ENCODE measurements at regions not wholly inside any gene's neighbourhood (a gene's known extent, or its start where the extent isn't known, plus 50 kb on each side); places are given as distances from the start of the nearest gene placed in this dataset.

GRCh38 chr14:61226015-61226654 lies 55.0 kb downstream of the TMEM30B start:
- Histone ChIP-seq H3K27ac (ENCODE audit: low read depth, low read length) (no peak overlapping the region), H3K36me3 (ENCODE audit: control insufficient read depth, insufficient read depth, low read length) (no peaks in the 10 kb centered on the region), H3K4me1 (ENCODE audit: control insufficient read depth, insufficient read depth, low read length) (peaks cover 6% of the 10 kb centered on the region; the same call in 1 of the 2 replicates), H3K27me3 (ENCODE audit: control insufficient read depth, insufficient read depth, low read length) (no peaks in the 10 kb centered on the region), H3K9ac (ENCODE audit: low read length) (no peak overlapping the region), H3K9me3 (ENCODE audit: control insufficient read depth, insufficient read depth, low read depth, low read length) (no peaks in the 10 kb centered on the region), H3K4me3 (ENCODE audit: low read depth, low read length) (no peak overlapping the region)

GRCh38 chr14:61225344-61225743 lies 55.8 kb downstream of the TMEM30B start:
- Histone ChIP-seq H3K36me3 (ENCODE audit: control insufficient read depth, insufficient read depth, low read length) (no peaks in the 10 kb centered on the region), H3K4me3 (ENCODE audit: low read depth, low read length) (no peak overlapping the region), H3K27ac (ENCODE audit: low read depth, low read length) (no peak overlapping the region), H3K9ac (ENCODE audit: low read length) (no peak overlapping the region), H3K27me3 (ENCODE audit: control insufficient read depth, insufficient read depth, low read length) (no peaks in the 10 kb centered on the region), H3K4me1 (ENCODE audit: control insufficient read depth, insufficient read depth, low read length) (peaks cover 6% of the 10 kb centered on the region; the same call in 1 of the 2 replicates), H3K9me3 (ENCODE audit: control insufficient read depth, insufficient read depth, low read depth, low read length) (no peaks in the 10 kb centered on the region)

GRCh38 chr14:61223552-61223951 lies 57.6 kb downstream of the TMEM30B start:
- peaks cover 4% of the 10 kb centered on the region for H3K4me1 ChIP-seq (ENCODE audit: control insufficient read depth, insufficient read depth, low read length)
- H3K27ac ChIP-seq (ENCODE audit: low read depth, low read length), result no peak overlapping the region
- no peak overlapping the region for H3K9ac ChIP-seq (ENCODE audit: low read length)
- no peak overlapping the region for H3K4me3 ChIP-seq (ENCODE audit: low read depth, low read length)
- no peaks in the 10 kb centered on the region for H3K9me3 ChIP-seq (ENCODE audit: control insufficient read depth, insufficient read depth, low read depth, low read length)
- H3K27me3 ChIP-seq (ENCODE audit: control insufficient read depth, insufficient read depth, low read length), result no peaks in the 10 kb centered on the region
- no peaks in the 10 kb centered on the region for H3K36me3 ChIP-seq (ENCODE audit: control insufficient read depth, insufficient read depth, low read length)

DNA sequence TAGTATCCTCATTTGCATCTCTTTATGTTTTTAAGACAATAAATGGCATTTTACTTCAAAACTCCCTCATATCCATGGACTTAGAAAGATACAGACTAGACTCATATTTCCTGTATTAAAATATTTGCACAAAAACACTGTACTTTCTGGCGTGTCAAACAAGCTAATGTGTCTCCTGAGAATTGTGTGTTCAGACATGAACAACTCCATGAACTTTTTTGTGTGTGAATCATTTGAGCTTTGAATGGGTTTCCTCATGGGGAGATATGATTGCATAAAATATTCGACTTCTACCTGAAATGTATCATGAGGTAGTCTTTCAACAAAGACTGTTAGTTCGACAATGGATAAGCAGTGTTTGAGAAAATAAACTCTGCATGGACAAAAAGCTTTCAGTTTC lies 58.8 kb downstream of the TMEM30B start:
- no peak overlapping the region for H3K9ac ChIP-seq (ENCODE audit: low read length)
- H3K27me3 ChIP-seq (ENCODE audit: control insufficient read depth, insufficient read depth, low read length), result no peaks in the 10 kb centered on the region
- peaks cover 6% of the 10 kb centered on the region for H3K4me1 ChIP-seq (ENCODE audit: control insufficient read depth, insufficient read depth, low read length)
- no peaks in the 10 kb centered on the region for H3K9me3 ChIP-seq (ENCODE audit: control insufficient read depth, insufficient read depth, low read depth, low read length)
- H3K27ac ChIP-seq (ENCODE audit: low read depth, low read length), result no peak overlapping the region
- no peaks in the 10 kb centered on the region for H3K36me3 ChIP-seq (ENCODE audit: control insufficient read depth, insufficient read depth, low read length)
- H3K4me3 ChIP-seq (ENCODE audit: low read depth, low read length), result no peak overlapping the region

- Histone ChIP-seq H3K4me3 (ENCODE audit: low read depth, low read length) (no peak overlapping the region), H3K9me3 (ENCODE audit: control insufficient read depth, insufficient read depth, low read depth, low read length) (no peaks in the 10 kb centered on the region), H3K27ac (ENCODE audit: low read depth, low read length) (no peak overlapping the region), H3K9ac (ENCODE audit: low read length) (no peak overlapping the region), H3K4me1 (ENCODE audit: control insufficient read depth, insufficient read depth, low read length) (peaks cover 6% of the 10 kb centered on the region), H3K27me3 (ENCODE audit: control insufficient read depth, insufficient read depth, low read length) (no peaks in the 10 kb centered on the region), H3K36me3 (ENCODE audit: control insufficient read depth, insufficient read depth, low read length) (no peaks in the 10 kb centered on the region)
Observed at GRCh38 chr14:61221906-61222305, 59.2 kb downstream of the TMEM30B start.

DNA sequence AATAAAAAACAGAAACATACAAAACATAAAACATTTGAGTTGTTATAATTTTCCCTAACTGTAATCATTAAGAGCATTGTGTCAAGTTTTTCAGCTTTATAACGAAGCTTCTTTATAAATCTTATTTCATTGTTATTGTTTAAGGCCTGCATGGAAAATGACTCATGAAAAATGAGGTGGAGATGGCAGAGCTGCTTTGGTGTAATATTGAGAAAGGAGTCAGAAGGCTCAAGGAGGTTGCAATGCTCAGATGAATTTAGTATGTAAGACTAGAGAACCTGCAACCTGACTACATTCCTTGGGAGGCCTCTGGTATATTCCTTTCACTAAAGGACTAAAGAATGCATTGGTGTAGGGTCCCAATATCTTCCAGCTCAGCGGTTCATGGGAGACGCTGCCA lies 61.5 kb downstream of the TMEM30B start:
- no peaks in the 10 kb centered on the region for H3K9me3 ChIP-seq (ENCODE audit: control insufficient read depth, insufficient read depth, low read depth, low read length)
- no peak overlapping the region for H3K4me3 ChIP-seq (ENCODE audit: low read depth, low read length)
- no peaks in the 10 kb centered on the region for H3K36me3 ChIP-seq (ENCODE audit: control insufficient read depth, insufficient read depth, low read length)
- H3K27me3 ChIP-seq (ENCODE audit: control insufficient read depth, insufficient read depth, low read length), result no peaks in the 10 kb centered on the region
- H3K9ac ChIP-seq (ENCODE audit: low read length), result no peak overlapping the region
- no peak overlapping the region for H3K27ac ChIP-seq (ENCODE audit: low read depth, low read length)
- H3K4me1 ChIP-seq (ENCODE audit: control insufficient read depth, insufficient read depth, low read length), result peaks cover 6% of the 10 kb centered on the region

DNA sequence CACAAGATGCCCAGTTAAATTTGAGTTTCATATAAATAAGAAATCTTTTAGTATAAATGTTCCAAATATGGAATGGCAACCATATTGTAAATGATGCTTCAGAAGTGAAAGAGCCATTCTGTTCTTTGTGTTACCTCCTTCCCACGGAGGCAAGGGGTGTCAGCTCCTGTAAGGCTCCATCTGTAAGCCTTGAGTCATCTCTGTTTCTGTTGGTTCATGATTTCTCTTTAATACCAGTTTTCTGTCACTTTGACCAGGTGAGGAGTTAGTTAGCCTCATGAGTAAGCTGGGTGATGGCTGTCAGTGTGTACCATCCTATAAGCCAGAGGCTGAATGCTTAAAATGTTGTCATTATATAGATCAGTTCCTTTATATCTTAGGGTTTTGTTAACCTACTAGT lies 61.9 kb downstream of the TMEM30B start:
- Histone ChIP-seq H3K36me3 (ENCODE audit: control insufficient read depth, insufficient read depth, low read length) (no peaks in the 10 kb centered on the region), H3K9me3 (ENCODE audit: control insufficient read depth, insufficient read depth, low read depth, low read length) (no peaks in the 10 kb centered on the region), H3K27ac (ENCODE audit: low read depth, low read length) (no peak overlapping the region), H3K4me3 (ENCODE audit: low read depth, low read length) (no peak overlapping the region), H3K4me1 (ENCODE audit: control insufficient read depth, insufficient read depth, low read length) (peaks cover 6% of the 10 kb centered on the region), H3K27me3 (ENCODE audit: control insufficient read depth, insufficient read depth, low read length) (no peaks in the 10 kb centered on the region), H3K9ac (ENCODE audit: low read length) (no peak overlapping the region)

DNA sequence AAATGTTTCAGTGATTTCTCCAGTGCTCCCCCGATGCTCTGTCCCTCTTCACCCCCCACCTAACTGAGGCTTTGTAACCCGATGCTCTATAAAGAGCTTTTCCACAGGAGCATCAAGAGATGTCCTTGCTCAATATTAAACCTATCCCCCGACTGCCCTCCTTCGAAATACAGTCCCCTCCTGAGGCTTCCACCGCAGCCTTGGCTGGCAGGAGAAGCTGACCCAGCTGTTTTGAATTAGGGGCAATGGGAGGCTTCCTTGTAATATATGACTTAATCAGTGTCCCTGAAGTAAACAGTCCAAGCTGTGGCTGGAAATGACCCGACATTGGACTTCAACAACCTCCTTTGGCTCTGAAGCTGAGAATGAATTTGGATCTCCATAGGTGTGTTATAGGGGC lies 62.4 kb downstream of the TMEM30B start:
- H3K9me3 ChIP-seq (ENCODE audit: control insufficient read depth, insufficient read depth, low read depth, low read length), result no peaks in the 10 kb centered on the region
- H3K9ac ChIP-seq (ENCODE audit: low read length), result no peak overlapping the region
- H3K4me1 ChIP-seq (ENCODE audit: control insufficient read depth, insufficient read depth, low read length), result peaks cover 6% of the 10 kb centered on the region
- no peaks in the 10 kb centered on the region for H3K36me3 ChIP-seq (ENCODE audit: control insufficient read depth, insufficient read depth, low read length)
- H3K27me3 ChIP-seq (ENCODE audit: control insufficient read depth, insufficient read depth, low read length), result no peaks in the 10 kb centered on the region
- H3K4me3 ChIP-seq (ENCODE audit: low read depth, low read length), result no peak overlapping the region
- H3K27ac ChIP-seq (ENCODE audit: low read depth, low read length), result no peak overlapping the region

DNA sequence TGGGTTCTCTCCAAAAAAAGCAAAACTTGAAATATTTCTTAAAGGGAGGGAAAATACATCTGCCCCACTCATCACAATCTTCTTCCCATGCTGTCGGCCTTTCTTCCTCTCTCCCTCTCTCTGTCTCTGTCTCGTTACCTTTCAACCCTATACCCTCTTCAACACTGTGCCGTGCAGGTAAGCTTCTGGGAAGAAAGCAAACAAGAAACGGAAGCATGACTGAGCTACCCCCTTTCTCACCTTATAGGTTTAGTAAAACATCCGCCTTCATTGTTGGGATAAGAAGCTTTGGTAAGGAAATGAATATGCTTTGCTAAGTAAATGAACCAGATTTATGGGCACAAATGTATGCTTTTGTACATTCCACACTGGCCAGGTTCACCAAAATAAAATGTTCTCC lies 63.0 kb downstream of the TMEM30B start:
- H3K27me3 ChIP-seq (ENCODE audit: control insufficient read depth, insufficient read depth, low read length), result no peaks in the 10 kb centered on the region
- H3K36me3 ChIP-seq (ENCODE audit: control insufficient read depth, insufficient read depth, low read length), result no peaks in the 10 kb centered on the region
- no peak overlapping the region for H3K27ac ChIP-seq (ENCODE audit: low read depth, low read length)
- no peaks in the 10 kb centered on the region for H3K9me3 ChIP-seq (ENCODE audit: control insufficient read depth, insufficient read depth, low read depth, low read length)
- H3K9ac ChIP-seq (ENCODE audit: low read length), result no peak overlapping the region
- H3K4me1 ChIP-seq (ENCODE audit: control insufficient read depth, insufficient read depth, low read length), result peaks cover 8% of the 10 kb centered on the region
- H3K4me3 ChIP-seq (ENCODE audit: low read depth, low read length), result no peak overlapping the region

- no peaks in the 10 kb centered on the region for H3K27me3 ChIP-seq (ENCODE audit: control insufficient read depth, insufficient read depth, low read length)
- H3K4me3 ChIP-seq (ENCODE audit: low read depth, low read length), result no peak overlapping the region
- no peak overlapping the region for H3K9ac ChIP-seq (ENCODE audit: low read length)
- H3K4me1 ChIP-seq (ENCODE audit: control insufficient read depth, insufficient read depth, low read length), result peaks cover 12% of the 10 kb centered on the region
- H3K9me3 ChIP-seq (ENCODE audit: control insufficient read depth, insufficient read depth, low read depth, low read length), result no peaks in the 10 kb centered on the region
- H3K36me3 ChIP-seq (ENCODE audit: control insufficient read depth, insufficient read depth, low read length), result no peaks in the 10 kb centered on the region
- H3K27ac ChIP-seq (ENCODE audit: low read depth, low read length), result no peak overlapping the region
Observed at GRCh38 chr14:61217516-61217915, 63.6 kb downstream of the TMEM30B start.

DNA sequence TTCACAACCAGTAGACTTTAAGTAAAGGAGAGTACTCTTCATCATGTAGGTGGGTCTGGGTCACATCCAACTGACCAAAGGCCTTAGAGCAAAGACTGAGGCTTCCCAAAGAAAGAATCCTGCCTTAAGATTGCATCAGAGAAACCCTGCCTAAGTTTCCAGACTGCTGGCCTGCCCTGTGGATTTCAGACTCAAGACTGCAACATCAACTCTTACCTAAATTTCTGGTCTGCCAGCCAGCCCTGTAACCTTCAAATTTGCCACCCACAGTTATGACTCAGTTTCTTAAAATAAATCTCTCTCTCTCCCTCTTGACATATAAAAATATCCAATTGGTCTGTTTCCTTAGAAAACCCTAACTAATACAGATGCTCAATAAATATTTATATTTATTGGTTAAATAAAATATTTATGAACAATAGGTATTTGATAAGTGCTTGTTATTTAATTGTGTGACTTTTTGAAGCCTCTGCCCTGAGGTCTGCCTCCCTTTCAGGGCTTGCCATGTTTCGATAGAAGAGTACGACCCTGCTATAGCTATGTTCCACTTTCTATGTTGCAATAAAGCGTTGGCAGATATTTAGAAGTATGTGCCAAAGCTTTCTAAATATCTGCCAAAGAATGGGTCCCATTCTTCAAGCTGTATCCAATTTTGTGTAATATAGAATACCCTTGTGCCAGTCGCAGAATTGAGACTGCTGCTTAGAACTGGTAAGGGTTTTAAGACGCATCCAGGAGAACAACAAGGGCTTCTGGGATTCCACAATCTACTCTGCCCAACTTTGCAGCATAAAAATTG lies 65.7 kb downstream of the TMEM30B start:
- no peaks in the 10 kb centered on the region for H3K27me3 ChIP-seq (ENCODE audit: control insufficient read depth, insufficient read depth, low read length)
- H3K36me3 ChIP-seq (ENCODE audit: control insufficient read depth, insufficient read depth, low read length), result no peaks in the 10 kb centered on the region
- no peak overlapping the region for H3K9ac ChIP-seq (ENCODE audit: low read length)
- H3K4me1 ChIP-seq (ENCODE audit: control insufficient read depth, insufficient read depth, low read length), result peaks cover 12% of the 10 kb centered on the region
- H3K4me3 ChIP-seq (ENCODE audit: low read depth, low read length), result no peak overlapping the region
- H3K27ac ChIP-seq (ENCODE audit: low read depth, low read length), result no peak overlapping the region
- H3K9me3 ChIP-seq (ENCODE audit: control insufficient read depth, insufficient read depth, low read depth, low read length), result no peaks in the 10 kb centered on the region
